Uterus (tissue), 3 donors: ENCODE measurements at regions not wholly inside any gene's neighbourhood (a gene's known extent, or its start where the extent isn't known, plus 50 kb on each side); places are given as distances from the start of the nearest gene placed in this dataset.

Source experiments
- DNase-seq, 2 donors: peaks; one replicate each; pipeline ENCODE4 v3.0.0-alpha.2; 2019 to 2020
- H3K27ac ChIP-seq, 2 donors: fragments of 200-600 bp; sonication (generic); 1 replicate in 1 of 2; 2 replicates in 1 of 2; pipeline ENCODE4 v1.5.1; 2016 to 2018
- H3K27me3 ChIP-seq, 2 donors: fragments of 200-600 bp; sonication (generic); one replicate each; pipeline ENCODE4 v1.5.1; 2018 to 2019; ENCODE audit warnings: control low read depth in 1 of 2
- H3K36me3 ChIP-seq, 2 donors: fragments of 200-600 bp; sonication (generic); one replicate each; pipeline ENCODE4 v1.5.1; 2019; ENCODE audit warnings: control low read depth in 1 of 2
- H3K4me1 ChIP-seq, 2 donors: fragments of 200-600 bp; sonication (generic); one replicate each; pipeline ENCODE4 v1.5.1; 2018 to 2019; ENCODE audit warnings: control low read depth in 1 of 2
- H3K4me3 ChIP-seq, 2 donors: fragments of 200-600 bp; sonication (generic); 1 replicate in 1 of 2; 2 replicates in 1 of 2; pipeline ENCODE4 v1.5.1; 2018 to 2019; ENCODE audit warnings: mild to moderate bottlenecking in 1 of 2
- H3K9me3 ChIP-seq, 2 donors: fragments of 200-600 bp; sonication (generic); one replicate each; pipeline ENCODE4 v1.5.1; 2019; ENCODE audit warnings: control low read depth in 1 of 2
- POLR2A ChIP-seq, 2 donors: fragments of 450-650 bp; IDR thresholded peaks; one replicate each; pipeline ENCODE4 v1.6.1; 2016; ENCODE audit warnings: antibody characterized with exemption in 2 of 2, mild to moderate bottlenecking in 1 of 2, moderate library complexity in 1 of 2
- intact Hi-C: fragments of 100-400 bp; cut with DNase I; formaldehyde crosslinking; loops from one replicate; pipeline ENCODE4 v1.15.1; 2023; ENCODE audit warnings: low total_unique reads
- TF ChIP-seq, protein P1 (sequence below), 4 experiments: fragments of 200-600 bp in 2 of 4; fragments of 450-650 bp in 2 of 4; sonication (generic) in 2 of 4; IDR thresholded peaks; one replicate each; pipeline ENCODE4 v1.5.1; 2016 to 2019; ENCODE audit warnings: antibody characterized with exemption in 4 of 4, mild to moderate bottlenecking in 2 of 4, moderate library complexity in 1 of 4
- donor health status: DM: yes; HTN: yes; CAD: no.

GRCh38 chr4:126727461-126727860 is 905.3 kb upstream of the INTU start:
- peaks cover 0 to 4% of the 10 kb centered on the region in 2 donors for H3K27me3 ChIP-seq
- no peaks in the 10 kb centered on the region for H3K4me1 ChIP-seq
- TF ChIP-seq POLR2A (IDR thresholded peaks at IDR 0.05): no peak
- TF ChIP-seq, protein P1, sequence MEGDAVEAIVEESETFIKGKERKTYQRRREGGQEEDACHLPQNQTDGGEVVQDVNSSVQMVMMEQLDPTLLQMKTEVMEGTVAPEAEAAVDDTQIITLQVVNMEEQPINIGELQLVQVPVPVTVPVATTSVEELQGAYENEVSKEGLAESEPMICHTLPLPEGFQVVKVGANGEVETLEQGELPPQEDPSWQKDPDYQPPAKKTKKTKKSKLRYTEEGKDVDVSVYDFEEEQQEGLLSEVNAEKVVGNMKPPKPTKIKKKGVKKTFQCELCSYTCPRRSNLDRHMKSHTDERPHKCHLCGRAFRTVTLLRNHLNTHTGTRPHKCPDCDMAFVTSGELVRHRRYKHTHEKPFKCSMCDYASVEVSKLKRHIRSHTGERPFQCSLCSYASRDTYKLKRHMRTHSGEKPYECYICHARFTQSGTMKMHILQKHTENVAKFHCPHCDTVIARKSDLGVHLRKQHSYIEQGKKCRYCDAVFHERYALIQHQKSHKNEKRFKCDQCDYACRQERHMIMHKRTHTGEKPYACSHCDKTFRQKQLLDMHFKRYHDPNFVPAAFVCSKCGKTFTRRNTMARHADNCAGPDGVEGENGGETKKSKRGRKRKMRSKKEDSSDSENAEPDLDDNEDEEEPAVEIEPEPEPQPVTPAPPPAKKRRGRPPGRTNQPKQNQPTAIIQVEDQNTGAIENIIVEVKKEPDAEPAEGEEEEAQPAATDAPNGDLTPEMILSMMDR (IDR thresholded peaks at IDR 0.05): no peak
- no peaks in the 10 kb centered on the region for H3K36me3 ChIP-seq
- no peak for DNase-seq
- no peaks in the 10 kb centered on the region for H3K9me3 ChIP-seq
- no peak overlapping the region for H3K27ac ChIP-seq
- intact Hi-C loops: no loop called here
- no peak overlapping the region for H3K4me3 ChIP-seq

DNA sequence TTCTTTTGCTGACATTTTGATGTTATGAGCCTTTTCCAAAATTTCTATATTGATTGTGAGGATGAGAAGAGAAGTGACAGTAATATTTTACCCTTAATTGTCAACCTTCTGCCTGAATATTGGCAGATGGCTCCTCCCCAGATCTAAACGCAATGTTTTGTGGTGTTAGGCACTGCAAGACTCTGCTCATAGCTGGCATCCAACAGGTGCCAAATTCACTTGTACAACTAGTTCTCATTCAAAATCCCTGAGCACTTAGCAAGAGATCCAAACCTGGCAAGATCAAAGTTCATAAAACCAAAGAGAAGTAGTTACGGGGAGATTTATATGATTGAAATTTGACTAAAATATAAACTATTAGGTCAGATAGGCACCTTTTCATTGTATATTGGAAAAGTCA is 901.7 kb upstream of the INTU start:
- intact Hi-C loops: no loop called here
- no peak for TF ChIP-seq POLR2A (IDR thresholded peaks at IDR 0.05)
- TF ChIP-seq, protein P1 (IDR thresholded peaks at IDR 0.05): no peak
- DNase-seq: no peak

DNA sequence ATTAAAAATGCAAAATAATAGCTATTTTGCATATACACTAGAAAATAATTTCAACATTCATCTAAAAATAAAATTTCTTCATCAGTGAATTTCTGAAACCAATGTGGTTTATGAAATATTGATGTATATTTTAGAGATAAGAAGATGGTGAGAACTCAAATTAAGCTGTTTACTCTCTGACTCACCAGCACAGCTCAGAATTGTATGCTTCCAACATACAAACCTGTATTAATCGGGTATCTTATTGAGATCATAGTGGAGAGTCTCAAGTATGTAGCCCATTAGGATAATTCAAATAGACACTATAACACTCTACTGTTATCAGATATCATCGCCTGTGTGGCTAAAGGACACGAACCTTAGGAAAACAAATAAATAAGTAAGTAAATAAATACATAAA is 899.5 kb upstream of the INTU start:
- Histone ChIP-seq H3K36me3 (no peaks in the 10 kb centered on the region), H3K4me3 (no peak overlapping the region), H3K4me1 (no peaks in the 10 kb centered on the region), H3K27ac (no peak overlapping the region), H3K27me3 (no peaks in the 10 kb centered on the region), H3K9me3 (no peaks in the 10 kb centered on the region)
- TF ChIP-seq, protein P1 (IDR thresholded peaks at IDR 0.05): no peak
- TF ChIP-seq POLR2A (IDR thresholded peaks at IDR 0.05): no peak
- no peak for DNase-seq
- intact Hi-C loops: no loop called here

More for the DNA sequence above, 901.7 kb upstream of the INTU start:
- no peaks in the 10 kb centered on the region for H3K36me3 ChIP-seq
- H3K9me3 ChIP-seq: no peaks in the 10 kb centered on the region
- no peaks in the 10 kb centered on the region for H3K27me3 ChIP-seq
- H3K27ac ChIP-seq: no peak overlapping the region
- H3K4me1 ChIP-seq: no peaks in the 10 kb centered on the region
- H3K4me3 ChIP-seq: no peak overlapping the region

DNA sequence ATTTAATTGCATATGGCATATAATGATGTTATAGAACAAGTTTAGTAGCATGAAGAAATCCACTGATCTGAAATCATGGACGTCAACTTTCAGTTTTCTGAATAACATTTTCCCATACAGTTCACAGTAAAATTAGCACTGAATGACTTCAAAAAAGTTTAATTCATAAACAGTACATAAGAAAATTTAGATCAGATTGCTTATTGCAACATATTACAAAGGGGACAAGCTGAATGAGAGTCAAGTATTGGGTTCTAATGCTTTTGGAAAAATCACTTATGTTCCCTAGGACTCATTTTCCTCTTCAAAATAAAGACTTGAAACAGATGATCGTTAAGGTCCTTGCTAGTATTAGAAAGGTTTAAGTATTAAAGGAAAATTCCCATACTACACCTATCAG is 898.3 kb upstream of the INTU start:
- Histone ChIP-seq H3K27me3 (no peaks in the 10 kb centered on the region), H3K27ac (no peak overlapping the region), H3K4me3 (no peak overlapping the region), H3K4me1 (no peaks in the 10 kb centered on the region), H3K9me3 (no peaks in the 10 kb centered on the region), H3K36me3 (no peaks in the 10 kb centered on the region)
- intact Hi-C loops: no loop called here
- DNase-seq: no peak
- TF ChIP-seq, protein P1 (IDR thresholded peaks at IDR 0.05): no peak
- TF ChIP-seq POLR2A (IDR thresholded peaks at IDR 0.05): no peak

GRCh38 chr4:126735294-126736132 is 897.2 kb upstream of the INTU start:
- Histone ChIP-seq H3K27ac (no peak overlapping the region), H3K27me3 (no peaks in the 10 kb centered on the region), H3K36me3 (no peaks in the 10 kb centered on the region), H3K4me3 (no peak overlapping the region), H3K4me1 (no peaks in the 10 kb centered on the region), H3K9me3 (no peaks in the 10 kb centered on the region)
- no peak for DNase-seq
- TF ChIP-seq, protein P1 (IDR thresholded peaks at IDR 0.05): no peak
- TF ChIP-seq POLR2A (IDR thresholded peaks at IDR 0.05): no peak
- intact Hi-C loops: no loop called here
